ENCODE measurements at regions not wholly inside any gene's neighbourhood (a gene's known extent, or its start where the extent isn't known, plus 50 kb on each side); places are given as distances from the start of the nearest gene placed in this dataset.

DNA sequence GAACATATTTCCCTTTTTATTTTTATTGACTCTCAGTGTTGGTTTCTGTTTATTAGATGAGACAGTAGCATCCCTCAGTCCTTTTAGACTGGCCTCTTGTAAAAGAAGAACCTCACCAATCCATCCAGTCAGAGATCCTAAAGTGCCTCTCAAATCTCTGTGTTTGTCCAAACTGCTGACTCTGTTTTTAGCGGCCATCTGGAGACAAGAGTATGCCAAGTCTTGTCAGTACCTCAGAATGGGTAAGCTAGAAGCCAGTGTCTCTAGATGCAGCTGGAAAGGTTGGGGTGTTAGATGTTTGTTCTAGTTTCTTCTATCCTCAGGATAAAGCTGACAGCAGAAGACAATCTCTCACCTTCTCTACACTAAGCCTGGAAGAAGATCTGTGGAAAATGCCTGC, 537.7 kb upstream of the ZNF385D start:
- H3K4me3 ChIP-seq, result no peak overlapping the region
- POLR2A ChIA-PET, result no interaction called here
- H3K27ac ChIP-seq, result no peak overlapping the region
- CTCF ChIA-PET, result no interaction called here
- no peaks in the 10 kb centered on the region for H3K4me1 ChIP-seq
- 8% methylated on average over 1 of the region's 1 CpG for WGBS (ENCODE audit: missing lambda C conversion rate)
- H3K4me2 ChIP-seq, result no peak overlapping the region
- TF ChIP-seq EHF (CRISPR knock-in tag; IDR thresholded peaks at IDR 0.05) (no peak), RFX5 (IDR thresholded peaks at IDR 0.05) (no peak), HOXB13 (CRISPR knock-in tag; IDR thresholded peaks at IDR 0.05; ENCODE audit: low read depth) (no peak), HEYL (CRISPR knock-in tag; IDR thresholded peaks at IDR 0.05) (no peak)
- ATAC-seq (no peak), DNase-seq (ENCODE audit: low read depth in 1 of 2, low spot score in 1 of 2) (no peak), FAIRE-seq (no peak)
- H3K9me3 ChIP-seq, result no peaks in the 10 kb centered on the region

GRCh38 chr3:22292681-22293080, 541.7 kb upstream of the ZNF385D start:
- H3K9me3 ChIP-seq, result no peaks in the 10 kb centered on the region
- DNase-seq (ENCODE audit: low read depth in 1 of 2, low spot score in 1 of 2) (no peak), FAIRE-seq (no peak), ATAC-seq (no peak)
- H3K4me3 ChIP-seq, result no peak overlapping the region
- no peaks in the 10 kb centered on the region for H3K4me1 ChIP-seq
- TF ChIP-seq CBX2 (IDR thresholded peaks at IDR 0.05; ENCODE audit: borderline replicate concordance, low read depth) (no peak), RAD21 (conservative IDR thresholded peaks at IDR 0.05 in 1 of 2, IDR thresholded peaks at IDR 0.05 in 1 of 2) (no peak), NPAS2 (CRISPR knock-in tag; IDR thresholded peaks at IDR 0.05; ENCODE audit: borderline replicate concordance) (no peak), EHMT2 (IDR thresholded peaks at IDR 0.05; ENCODE audit: low read depth) (no peak), TP53 (CRISPR knock-in tag; IDR thresholded peaks at IDR 0.05) (no peak), ESRRA (IDR thresholded peaks at IDR 0.05; ENCODE audit: borderline replicate concordance, low read length) (no peak), SMC3 (IDR thresholded peaks at IDR 0.05) (no peak), POLR2AphosphoS2 (conservative IDR thresholded peaks at IDR 0.05; ENCODE audit: low read length) (no peak), ZC3H11A (IDR thresholded peaks at IDR 0.05) (no peak), CHD4 (IDR thresholded peaks at IDR 0.05; ENCODE audit: borderline replicate concordance) (no peak), RARB (CRISPR knock-in tag; IDR thresholded peaks at IDR 0.05) (no peak), MYC (IDR thresholded peaks at IDR 0.05; ENCODE audit: borderline replicate concordance, low read length) (no peak), HOXB5 (CRISPR knock-in tag; IDR thresholded peaks at IDR 0.05) (no peak), JUN (IDR thresholded peaks at IDR 0.05) (no peak), HES2 (IDR thresholded peaks at IDR 0.05) (no peak), ELK1 (IDR thresholded peaks at IDR 0.05; ENCODE audit: low read depth, low read length) (no peak), REST (IDR thresholded peaks at IDR 0.05) (no peak), HOXA7 (CRISPR knock-in tag; IDR thresholded peaks at IDR 0.05) (no peak), ZNF302 (CRISPR knock-in tag; IDR thresholded peaks at IDR 0.05) (no peak)
- TF ChIP-seq, protein P1, sequence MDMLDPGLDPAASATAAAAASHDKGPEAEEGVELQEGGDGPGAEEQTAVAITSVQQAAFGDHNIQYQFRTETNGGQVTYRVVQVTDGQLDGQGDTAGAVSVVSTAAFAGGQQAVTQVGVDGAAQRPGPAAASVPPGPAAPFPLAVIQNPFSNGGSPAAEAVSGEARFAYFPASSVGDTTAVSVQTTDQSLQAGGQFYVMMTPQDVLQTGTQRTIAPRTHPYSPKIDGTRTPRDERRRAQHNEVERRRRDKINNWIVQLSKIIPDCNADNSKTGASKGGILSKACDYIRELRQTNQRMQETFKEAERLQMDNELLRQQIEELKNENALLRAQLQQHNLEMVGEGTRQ (IDR thresholded peaks at IDR 0.05), result no peak
- H3K27ac ChIP-seq, result no peak overlapping the region
- CTCF ChIA-PET, result no interaction called here
- POLR2A ChIA-PET, result no interaction called here
- H3K4me2 ChIP-seq, result no peak overlapping the region
